ENCODE measurements at regions not wholly inside any gene's neighbourhood (a gene's known extent, or its start where the extent isn't known, plus 50 kb on each side); places are given as distances from the start of the nearest gene placed in this dataset.
A peak's percentile ranks its signal among the peaks of the same experiment; 100 is the strongest.

GRCh38 chr10:4671451-4672145, 154.4 kb upstream of the AKR1E2 start:
- ChIA-PET POLR2A (no interaction called here), CTCF (interaction anchor here (0.7 kb wide), 1 partner anchor 19 kb away, joined by 3 read pairs; no protein-coding TSS in a partner anchor)
- ATAC-seq = no peak
- Mint-ChIP-seq H3K4me3 (no peak overlapping the region), H3K27me3 (peaks cover 25% of the 10 kb centered on the region), H3K36me3 (ENCODE audit: low read depth) (no peaks in the 10 kb centered on the region), H3K4me1 (ENCODE audit: low read depth) (no peaks in the 10 kb centered on the region), H3K27ac (no peak overlapping the region), H3K9me3 (peaks cover 2% of the 10 kb centered on the region)
- no peak for TF ChIP-seq CTCF (IDR thresholded peaks at IDR 0.05)
- DNase-seq = no peak
- intact Hi-C loops (cut with micrococcal nuclease) = no loop called here

- no peak for TF ChIP-seq CTCF (IDR thresholded peaks at IDR 0.05)
- no peak overlapping the region for H3K4me3 Mint-ChIP-seq
- ChIA-PET POLR2A (no interaction called here), CTCF (interaction anchor here (0.7 to 1.2 kb wide), 3 partner anchors 12 to 18 kb away, joined by 3 to 4 read pairs (median 3); no protein-coding TSS in a partner anchor)
- ATAC-seq (no peak), DNase-seq (no peak)
- peaks cover 2% of the 10 kb centered on the region for H3K9me3 Mint-ChIP-seq
- no peaks in the 10 kb centered on the region for H3K36me3 Mint-ChIP-seq (ENCODE audit: low read depth)
- intact Hi-C loops (cut with micrococcal nuclease) = no loop called here
- peaks cover 24% of the 10 kb centered on the region for H3K27me3 Mint-ChIP-seq
- no peak overlapping the region for H3K27ac Mint-ChIP-seq
- no peaks in the 10 kb centered on the region for H3K4me1 Mint-ChIP-seq (ENCODE audit: low read depth)
These were observed 155.3 kb upstream of the AKR1E2 start for GRCh38 chr10:4670737-4671136.

- no peak overlapping the region for H3K27ac Mint-ChIP-seq
- TF ChIP-seq CTCF (IDR thresholded peaks at IDR 0.05) = no peak
- ATAC-seq (no peak), DNase-seq (no peak)
- H3K27me3 Mint-ChIP-seq = peaks cover 18% of the 10 kb centered on the region
- intact Hi-C loops (cut with micrococcal nuclease) = no loop called here
- H3K4me3 Mint-ChIP-seq = no peak overlapping the region
- H3K9me3 Mint-ChIP-seq = peaks cover 2% of the 10 kb centered on the region
- H3K36me3 Mint-ChIP-seq (ENCODE audit: low read depth) = no peaks in the 10 kb centered on the region
- ChIA-PET POLR2A (no interaction called here), CTCF (interaction anchor here (1.0 to 1.2 kb wide), 2 partner anchors 13 kb away, joined by 3 to 4 read pairs; no protein-coding TSS in a partner anchor)
- no peaks in the 10 kb centered on the region for H3K4me1 Mint-ChIP-seq (ENCODE audit: low read depth)
These were observed 156.4 kb upstream of the AKR1E2 start for GRCh38 chr10:4669585-4669984.

GRCh38 chr10:4663162-4663992, 162.6 kb upstream of the AKR1E2 start:
- no peaks in the 10 kb centered on the region for H3K4me1 Mint-ChIP-seq (ENCODE audit: low read depth)
- peaks cover 18% of the 10 kb centered on the region for H3K27me3 Mint-ChIP-seq
- H3K36me3 Mint-ChIP-seq (ENCODE audit: low read depth) = no peaks in the 10 kb centered on the region
- intact Hi-C loops (cut with micrococcal nuclease) = no loop called here
- H3K4me3 Mint-ChIP-seq = no peak overlapping the region
- no peak for TF ChIP-seq CTCF (IDR thresholded peaks at IDR 0.05)
- ChIA-PET POLR2A (no interaction called here), CTCF (interaction anchor here (1.5 kb wide), 1 partner anchor 10 kb away, joined by 4 read pairs; no protein-coding TSS in a partner anchor)
- H3K27ac Mint-ChIP-seq = no peak overlapping the region
- H3K9me3 Mint-ChIP-seq = no peaks in the 10 kb centered on the region
- DNase-seq (peak; percentile 4), ATAC-seq (peak; percentile 51)
